ENCODE measurements at regions not wholly inside any gene's neighbourhood (a gene's known extent, or its start where the extent isn't known, plus 50 kb on each side); places are given as distances from the start of the nearest gene placed in this dataset.

DNA sequence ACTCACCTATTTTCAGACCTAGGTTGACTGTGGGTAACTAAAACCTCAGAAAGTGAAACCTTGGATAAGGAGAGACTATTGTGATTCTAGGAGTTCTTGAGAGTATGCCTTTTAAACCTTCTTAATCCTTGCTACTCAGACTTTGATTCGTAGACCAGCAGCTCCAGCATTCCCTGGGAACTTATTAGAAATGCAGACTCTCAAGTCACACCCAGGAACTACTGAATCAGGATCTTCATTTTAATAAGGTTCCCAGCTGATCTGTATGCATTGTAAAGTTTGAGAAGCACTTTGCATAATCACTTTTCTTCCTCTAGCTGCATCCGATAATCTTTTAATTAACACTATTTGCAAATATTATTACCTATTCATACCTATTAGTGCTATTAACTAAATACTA is 480.3 kb upstream of the KCNMB2 start:
- no peak for DNase-seq (ENCODE audit: low read depth in 2 of 2)

DNA sequence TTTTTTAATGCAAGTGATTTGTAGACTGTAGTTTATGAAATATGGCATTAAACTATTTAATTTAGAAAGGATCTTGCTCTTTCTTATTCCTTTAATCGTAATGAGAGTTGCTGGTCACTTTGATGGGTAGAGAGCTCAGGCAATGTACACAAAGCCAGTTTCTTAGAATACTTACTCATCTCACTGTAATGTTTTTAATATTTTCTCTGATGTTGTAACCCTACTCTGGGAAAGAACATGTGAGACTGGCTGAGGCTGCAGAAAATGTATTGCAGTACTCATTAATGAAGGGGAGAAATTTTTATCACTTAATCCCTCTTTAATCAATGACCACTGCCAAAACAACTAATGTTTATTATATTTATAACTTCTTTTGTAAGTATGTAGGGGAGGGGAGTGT is 479.4 kb upstream of the KCNMB2 start:
- no peak for DNase-seq (ENCODE audit: low read depth in 2 of 2)

GRCh38 chr3:178058629-178059028 is 477.6 kb upstream of the KCNMB2 start:
- DNase-seq (ENCODE audit: low read depth in 2 of 2), result no peak

- DNase-seq (ENCODE audit: low read depth in 2 of 2), result no peak
These were observed 477.1 kb upstream of the KCNMB2 start for GRCh38 chr3:178059119-178059518.

DNA sequence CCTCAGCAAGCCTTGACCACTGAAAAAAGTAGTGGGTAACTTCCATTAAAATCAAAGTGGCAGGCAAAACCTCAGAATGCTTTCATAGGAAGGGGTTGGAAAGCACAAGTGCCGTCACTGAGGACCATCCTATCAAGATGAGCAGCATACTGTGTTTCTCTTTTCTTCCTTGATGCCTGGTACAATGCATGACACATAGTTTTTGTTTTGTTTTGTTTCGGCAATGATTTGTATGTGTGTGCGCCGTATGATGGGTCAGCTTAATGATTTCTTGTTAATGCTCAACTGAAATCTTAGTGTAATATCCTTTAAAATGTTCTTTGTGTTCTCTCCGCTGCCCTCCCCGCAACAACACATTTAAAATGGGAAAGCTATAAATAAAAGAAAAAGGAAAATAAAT is 476.4 kb upstream of the KCNMB2 start:
- DNase-seq (ENCODE audit: low read depth in 2 of 2), result no peak

- DNase-seq (ENCODE audit: low read depth in 2 of 2), result no peak
These were observed 475.8 kb upstream of the KCNMB2 start for GRCh38 chr3:178060407-178060806.

- DNase-seq (ENCODE audit: low read depth in 2 of 2), result no peak
These were observed 474.1 kb upstream of the KCNMB2 start for GRCh38 chr3:178062126-178062525.

DNA sequence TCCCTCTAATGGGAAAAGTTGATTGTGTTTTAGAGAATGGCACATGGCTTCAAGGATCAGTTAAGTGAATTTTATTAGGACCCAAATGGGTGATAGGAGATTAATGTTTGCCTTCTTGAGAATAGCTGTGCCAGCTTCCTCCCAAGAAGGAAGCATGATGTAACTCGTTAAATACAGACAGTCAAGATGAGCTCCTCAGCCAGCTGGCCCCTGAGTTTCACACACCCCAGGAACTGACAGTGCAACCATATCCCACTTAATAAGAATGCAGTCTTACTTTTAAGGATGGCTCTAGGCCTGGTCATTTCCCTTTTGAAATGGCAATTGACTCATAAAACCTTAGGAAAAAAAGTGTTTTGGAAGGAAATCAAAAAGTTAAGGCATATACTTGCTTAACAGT is 472.8 kb upstream of the KCNMB2 start:
- no peak for DNase-seq (ENCODE audit: low read depth in 2 of 2)

- no peak for DNase-seq (ENCODE audit: low read depth in 2 of 2)
These were observed 468.5 kb upstream of the KCNMB2 start for GRCh38 chr3:178067721-178068120.

DNA sequence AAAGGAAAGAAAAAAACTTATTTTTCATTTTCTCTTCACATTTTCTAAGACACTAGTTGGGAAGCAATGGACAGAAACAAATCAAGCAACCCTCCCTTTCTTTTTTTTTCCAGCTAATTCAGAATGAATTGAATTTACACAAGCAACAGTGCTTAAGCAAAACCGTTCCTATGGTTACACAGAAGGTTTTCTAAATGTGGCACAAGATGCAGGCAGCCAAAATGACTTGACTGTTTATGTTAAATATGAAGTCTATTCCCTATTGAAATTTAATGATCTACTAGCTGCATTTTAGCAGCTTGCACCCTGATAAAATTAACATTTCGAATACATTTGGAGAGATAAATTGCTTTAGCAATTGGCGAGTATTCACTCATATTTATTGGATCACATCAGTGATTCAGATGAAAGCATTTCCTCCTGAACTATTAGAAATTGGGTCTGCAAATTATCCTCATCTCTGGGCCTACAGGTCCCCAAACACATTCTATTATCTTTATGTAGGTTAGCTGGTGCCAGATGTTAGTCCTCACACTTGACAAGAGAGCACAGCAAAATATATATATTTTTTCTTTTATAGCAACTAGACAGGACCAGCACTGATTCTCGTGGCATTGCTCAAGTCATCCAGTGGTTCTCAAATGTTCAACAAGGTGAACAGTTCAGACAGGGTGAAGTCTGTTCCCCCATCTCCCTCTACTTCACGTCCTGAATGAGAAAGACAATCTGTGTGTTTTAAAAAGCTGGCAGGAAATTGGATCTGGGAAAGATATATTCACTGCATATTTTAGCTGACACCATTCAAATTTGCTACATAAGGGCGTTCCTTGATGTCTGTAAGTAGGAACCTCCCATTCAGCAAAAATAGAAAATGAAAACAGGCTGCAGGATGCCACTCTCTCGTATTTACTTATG is 463.6 kb upstream of the KCNMB2 start:
- no peak for DNase-seq (ENCODE audit: low read depth in 2 of 2)

DNA sequence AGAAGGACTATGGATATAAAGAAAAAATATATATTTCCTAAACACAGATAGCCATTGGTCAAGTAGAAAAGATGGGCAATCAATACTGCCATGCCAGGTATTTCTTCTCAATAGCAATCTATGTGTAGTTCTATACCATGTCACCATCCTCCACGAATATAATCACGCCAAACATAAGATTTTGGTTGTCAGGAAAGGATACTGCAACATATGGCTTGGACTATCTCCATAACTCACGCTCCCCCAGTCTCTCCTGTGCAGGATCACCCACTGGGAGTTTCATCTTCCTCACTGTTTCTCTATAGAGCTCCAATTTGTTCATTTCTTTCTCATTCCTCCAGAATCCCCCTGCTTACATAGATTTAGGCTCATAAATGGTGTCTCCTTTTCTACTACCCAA is 462.9 kb upstream of the KCNMB2 start:
- no peak for DNase-seq (ENCODE audit: low read depth in 2 of 2)

- no peak for DNase-seq (ENCODE audit: low read depth in 2 of 2)
These were observed 460.9 kb upstream of the KCNMB2 start for GRCh38 chr3:178075344-178075743.

GRCh38 chr3:178078953-178079352 is 457.3 kb upstream of the KCNMB2 start:
- DNase-seq (ENCODE audit: low read depth in 2 of 2), result no peak

GRCh38 chr3:178079966-178080365 is 456.3 kb upstream of the KCNMB2 start:
- DNase-seq (ENCODE audit: low read depth in 2 of 2), result no peak

- DNase-seq (ENCODE audit: low read depth in 2 of 2), result no peak
These were observed 453.8 kb upstream of the KCNMB2 start for GRCh38 chr3:178082326-178082906.

DNA sequence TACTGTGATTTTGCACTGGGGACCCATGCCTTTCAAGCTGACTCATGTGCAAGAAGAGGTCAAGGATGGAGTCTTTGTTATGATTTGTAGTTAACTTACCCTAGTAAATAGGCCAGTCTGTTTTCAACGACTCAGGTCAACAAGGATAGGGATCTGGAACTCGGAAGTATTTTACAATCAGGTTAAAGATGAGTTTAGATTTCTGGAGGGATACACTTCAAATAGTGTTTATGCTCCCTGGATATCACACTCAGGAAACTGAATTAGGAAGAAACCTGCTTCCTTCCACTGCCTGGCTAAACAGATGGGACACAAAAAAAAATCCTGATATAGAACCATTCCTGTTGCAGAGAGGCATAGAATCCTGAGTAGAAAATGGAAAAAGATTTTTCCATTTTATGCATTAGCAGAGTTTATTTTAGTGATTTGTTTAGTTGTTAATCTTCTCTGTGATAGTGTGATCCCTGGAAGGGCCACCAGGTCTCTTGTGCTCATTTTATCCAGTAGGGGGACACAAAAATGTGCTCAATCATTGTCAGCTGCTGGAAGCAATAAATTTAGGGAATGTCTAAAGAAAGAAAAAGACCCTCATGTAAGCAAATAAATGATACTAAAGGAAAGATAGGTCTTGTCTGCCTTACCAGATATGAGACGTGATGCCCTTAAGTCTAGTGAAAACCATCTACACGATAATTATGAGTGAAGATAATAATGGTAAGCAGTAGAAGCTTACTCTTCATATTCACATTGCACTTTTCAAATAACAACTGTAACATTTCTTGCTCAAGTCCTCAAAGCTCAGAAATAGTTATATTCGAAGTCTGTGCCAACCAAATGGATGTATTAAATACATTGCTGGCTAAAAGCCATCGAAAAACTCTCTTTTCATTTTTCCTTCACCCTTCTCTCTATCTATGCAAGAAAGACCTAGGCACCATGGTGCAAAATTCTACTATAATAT is 452.1 kb upstream of the KCNMB2 start:
- no peak for DNase-seq (ENCODE audit: low read depth in 2 of 2)

DNA sequence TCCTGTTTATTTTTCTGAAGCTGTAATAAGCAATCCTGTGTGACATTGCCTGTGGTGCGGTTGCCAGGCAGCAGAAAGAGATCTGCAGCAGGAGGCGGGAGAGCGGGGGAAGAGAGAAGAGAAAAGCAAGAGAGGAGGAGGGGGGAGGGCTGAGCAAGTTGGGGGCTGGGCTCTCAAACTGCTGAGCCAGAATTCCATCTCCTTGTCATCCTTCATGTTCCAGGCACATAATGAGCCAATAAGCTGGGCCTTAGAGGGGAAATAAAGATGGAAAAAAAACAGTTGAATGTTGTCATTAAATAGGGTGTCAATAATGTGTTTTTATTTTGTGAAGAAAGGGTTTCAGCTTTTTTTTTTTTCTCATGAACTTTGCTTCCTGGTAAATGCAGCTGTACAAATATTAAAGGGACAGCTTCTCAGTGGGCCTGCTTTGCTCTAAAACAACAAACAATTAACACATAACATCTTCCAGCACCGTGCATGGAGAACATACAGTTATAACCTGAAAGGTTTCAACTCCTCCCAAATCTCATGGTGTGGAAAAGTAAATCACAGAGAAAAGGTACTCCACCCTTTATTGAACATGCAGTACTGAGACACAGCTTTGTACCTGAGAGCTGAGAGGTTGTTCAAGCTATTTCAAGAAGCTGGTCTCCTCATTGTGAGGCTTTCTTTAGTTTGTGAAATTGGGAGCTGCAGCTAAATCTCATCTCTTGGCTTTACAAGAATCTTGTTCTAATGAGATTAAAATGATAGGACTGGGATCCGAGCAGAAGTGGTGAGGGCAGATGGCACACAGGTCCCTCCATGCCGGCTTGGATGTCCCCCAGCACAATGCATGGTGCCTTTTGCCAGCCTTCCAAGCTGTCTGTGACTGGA is 451.1 kb upstream of the KCNMB2 start:
- DNase-seq (ENCODE audit: low read depth in 2 of 2), result peak in 1 of 2 donors; percentile 4

GRCh38 chr3:178085817-178086123 is 450.5 kb upstream of the KCNMB2 start:
- DNase-seq (ENCODE audit: low read depth in 2 of 2), result no peak

DNA sequence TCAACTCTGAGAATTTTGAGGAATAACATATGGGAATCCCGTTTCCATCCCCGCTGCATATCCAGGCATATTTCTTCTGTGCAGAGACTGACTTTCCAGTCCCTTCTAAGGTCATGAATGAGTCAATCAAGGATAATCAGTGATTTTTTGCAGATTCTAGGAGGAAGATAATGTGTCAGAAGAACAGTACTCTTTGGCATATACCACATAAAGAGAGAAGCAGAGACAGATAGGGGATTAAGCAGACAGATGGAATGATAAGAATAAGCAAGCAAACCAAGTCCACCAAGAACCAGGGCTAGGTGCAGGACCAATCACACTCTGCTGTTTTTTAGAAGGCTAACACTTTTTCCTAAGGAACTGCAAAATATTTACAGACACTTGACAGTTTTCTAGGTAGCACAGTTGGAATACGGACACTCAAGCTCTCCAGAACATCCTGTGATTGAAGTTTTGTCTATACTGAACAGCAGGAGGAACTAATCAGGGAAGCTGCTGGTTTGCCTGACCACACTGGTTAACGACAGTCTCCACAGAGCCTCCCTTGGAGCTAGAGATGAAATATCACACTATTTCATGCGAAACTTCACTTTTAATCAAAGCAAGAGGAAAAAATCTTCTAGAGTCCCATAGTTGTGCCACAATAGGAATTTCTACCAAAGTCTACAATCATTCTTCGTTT is 450.0 kb upstream of the KCNMB2 start:
- no peak for DNase-seq (ENCODE audit: low read depth in 2 of 2)

DNA sequence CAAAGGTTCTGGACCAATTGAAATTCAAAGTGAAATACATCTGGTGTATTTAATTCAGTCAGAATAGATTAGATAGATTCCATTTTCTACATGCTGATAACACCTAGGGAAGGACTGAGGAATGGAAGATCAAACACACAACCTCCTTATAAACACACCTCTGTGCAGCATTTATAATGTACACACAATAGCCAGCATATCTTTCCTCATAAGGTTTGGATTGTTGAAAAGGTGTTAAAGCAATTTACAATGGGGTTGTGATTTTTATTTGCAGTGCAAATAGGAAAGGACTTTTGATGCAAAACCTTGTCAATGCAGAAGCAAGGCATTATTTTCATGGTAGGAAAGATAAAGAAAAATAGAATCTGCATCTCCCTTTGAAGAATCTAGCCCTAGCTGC is 448.9 kb upstream of the KCNMB2 start:
- no peak for DNase-seq (ENCODE audit: low read depth in 2 of 2)

DNA sequence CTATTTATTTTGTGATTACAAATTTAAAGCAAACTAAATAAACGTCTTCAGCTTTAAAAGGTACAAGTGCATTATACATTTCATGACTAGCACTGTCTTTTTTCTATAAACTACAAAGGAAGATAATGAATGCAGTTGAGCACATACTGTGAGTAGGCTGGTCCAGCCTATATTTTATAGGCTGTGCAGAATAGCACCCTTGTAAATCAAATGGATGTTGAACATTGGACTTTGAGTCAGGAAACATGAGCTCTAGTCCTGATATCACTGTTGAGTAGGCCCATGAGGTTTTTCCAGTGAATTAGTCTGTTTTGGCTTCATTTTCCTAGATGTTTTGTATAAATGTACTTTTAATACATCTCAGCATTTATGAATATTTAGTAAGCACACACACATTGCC is 447.3 kb upstream of the KCNMB2 start:
- DNase-seq (ENCODE audit: low read depth in 2 of 2), result no peak
